Endothelial cell of umbilical vein (primary cell): ENCODE measurements at regions not wholly inside any gene's neighbourhood (a gene's known extent, or its start where the extent isn't known, plus 50 kb on each side); places are given as distances from the start of the nearest gene placed in this dataset.

Experiments used
- BruUV-seq: library from RNA; stranded (reverse); fragments of 400-500 nt; replicated peaks from 2 replicates; lab custom pipeline; 2021; lab: Mats Ljungman, UMichigan
- CTCF ChIA-PET: fragments of 300-600, 350-600 bp; sonication (Branson Sonifier 250); formaldehyde crosslinking; loops from one replicate; lab custom pipeline; 2021; ENCODE audit warnings: antibody characterized with exemption, inconsistent platforms; lab: Charles Lee
- POLR2A ChIA-PET: fragments of 300-600, 350-600 bp; sonication (Branson Sonifier 250); formaldehyde crosslinking; loops from one replicate; lab custom pipeline; 2021; ENCODE audit warnings: antibody characterized with exemption, inconsistent platforms; lab: Charles Lee
- DNase-seq: peaks from one replicate; pipeline ENCODE4 v3.0.0-alpha.2; 2011; ENCODE audit warnings: low read depth, low spot score
- FAIRE-seq: peaks from 2 replicates; lab custom pipeline; 2011; peaks lifted over from hg19 to GRCh38; lab: Jason Lieb, UNC
- H2AFZ ChIP-seq: 2 replicates; pipeline ENCODE4 v1.6.0; 2012; ENCODE audit warnings: low read depth, low read length, control low read depth, inconsistent platforms
- H3K27ac ChIP-seq: 2 replicates; pipeline ENCODE4 v1.5.1; 2011; ENCODE audit warnings: low read depth, mild to moderate bottlenecking, control low read depth, low read length, moderate library complexity; ENCODE audit not compliant: insufficient read depth
- H3K27me3 ChIP-seq, 2 experiments: 2 replicates each; pipeline versions ENCODE4 v1.6.0 to v1.6.1; 2011; ENCODE audit warnings: low read length in 2 of 2, mixed read lengths in 1 of 2; ENCODE audit not compliant: control insufficient read depth in 2 of 2, insufficient read depth in 2 of 2
- H3K36me3 ChIP-seq, 2 experiments: 2 replicates in 1 of 2; 3 replicates in 1 of 2; pipeline ENCODE4 v1.5.1; 2011; ENCODE audit warnings: low read length in 2 of 2, mild to moderate bottlenecking in 1 of 2, moderate library complexity in 1 of 2; ENCODE audit not compliant: control insufficient read depth in 2 of 2, insufficient read depth in 2 of 2; ENCODE audit errors: extremely low read depth in 1 of 2
- H3K4me1 ChIP-seq: 3 replicates; pipeline ENCODE4 v1.5.1; 2011; ENCODE audit warnings: mild to moderate bottlenecking, low read length; ENCODE audit not compliant: control insufficient read depth, insufficient read depth; ENCODE audit errors: extremely low read depth
- H3K4me2 ChIP-seq: 2 replicates; pipeline ENCODE4 v1.6.1; 2011; ENCODE audit warnings: low read length, control low read depth, mixed read lengths; ENCODE audit not compliant: insufficient read depth
- H3K4me3 ChIP-seq, 3 experiments: fragments of 200-600 bp in 1 of 3; sonication (generic), shearing (Covaris generic) in 1 of 3; replicated peaks in 1 of 3; 2 replicates each; pipeline ENCODE4 v1.5.1; 2011 to 2016; ENCODE audit warnings: control low read depth in 3 of 3, low read length in 3 of 3, mild to moderate bottlenecking in 2 of 3, inconsistent platforms in 1 of 3, low read depth in 1 of 3, moderate library complexity in 1 of 3; ENCODE audit not compliant: insufficient read depth in 1 of 3
- H3K79me2 ChIP-seq: 2 replicates; pipeline ENCODE4 v1.6.0; 2012; ENCODE audit warnings: low read length, inconsistent platforms; ENCODE audit not compliant: control insufficient read depth, insufficient read depth
- H3K9ac ChIP-seq: replicated peaks from 2 replicates; pipeline ENCODE3; 2011; ENCODE audit warnings: low read length, control low read depth; ENCODE audit not compliant: insufficient read depth; ENCODE audit errors: extremely low read depth
- H3K9me1 ChIP-seq: replicated peaks from 3 replicates; pipeline ENCODE4 v1.6.0; 2011; ENCODE audit warnings: mild to moderate bottlenecking, low read length; ENCODE audit not compliant: control insufficient read depth, insufficient read depth; ENCODE audit errors: extremely low read depth
- H3K9me3 ChIP-seq: replicated peaks from 2 replicates; pipeline ENCODE4 v1.5.1; 2012; ENCODE audit warnings: low read length, inconsistent platforms; ENCODE audit not compliant: control insufficient read depth, insufficient read depth
- H4K20me1 ChIP-seq: replicated peaks from 2 replicates; pipeline ENCODE3; 2011; ENCODE audit warnings: mild to moderate bottlenecking, low read length; ENCODE audit not compliant: control insufficient read depth, insufficient read depth; ENCODE audit errors: extremely low read depth
- CTCF ChIP-seq, 2 donors: IDR thresholded peaks; 1 replicate in 1 of 2; 2 replicates in 1 of 2; pipeline ENCODE4 v1.5.1; 2011; ENCODE audit warnings: low read length in 2 of 2, mild to moderate bottlenecking in 2 of 2, moderate library complexity in 2 of 2, control low read depth in 1 of 2, inconsistent platforms in 1 of 2, low read depth in 1 of 2; ENCODE audit not compliant: insufficient read depth in 1 of 2; ENCODE audit errors: extremely low read depth in 1 of 2
- EZH2 ChIP-seq: IDR thresholded peaks from 2 replicates; pipeline ENCODE4 v1.6.1; 2012; ENCODE audit warnings: borderline replicate concordance, low read depth, mild to moderate bottlenecking, moderate library complexity, low read length, inconsistent platforms; ENCODE audit not compliant: severe bottlenecking
- FOS ChIP-seq: IDR thresholded peaks from 2 replicates; pipeline ENCODE4 v1.6.1; 2011; ENCODE audit warnings: mild to moderate bottlenecking, low read length, moderate library complexity, borderline replicate concordance; ENCODE audit not compliant: insufficient read depth
- GATA2 ChIP-seq: IDR thresholded peaks from 2 replicates; pipeline ENCODE4 v1.7.0; 2011; ENCODE audit warnings: low read depth, mild to moderate bottlenecking, moderate library complexity, mixed read lengths, low read length; ENCODE audit not compliant: insufficient read length, insufficient read depth
- JUN ChIP-seq: IDR thresholded peaks from 2 replicates; pipeline ENCODE4 v1.6.1; 2011; ENCODE audit warnings: borderline replicate concordance, low read depth; ENCODE audit not compliant: insufficient read length, insufficient read depth
- MAX ChIP-seq: IDR thresholded peaks from 2 replicates; pipeline ENCODE4 v1.6.1; 2011; ENCODE audit not compliant: insufficient read depth, insufficient read length
- MYC ChIP-seq: IDR thresholded peaks from one replicate; pipeline ENCODE4 v1.6.1; 2011; ENCODE audit warnings: mild to moderate bottlenecking, low read depth, low read length
- POLR2A ChIP-seq: IDR thresholded peaks from 2 replicates; pipeline ENCODE4 v1.6.1; 2012; ENCODE audit warnings: low read depth, mild to moderate bottlenecking, control low read depth, low read length
- POLR2AphosphoS5 ChIP-seq: IDR thresholded peaks from 2 replicates; pipeline ENCODE4 v1.6.1; 2012; ENCODE audit warnings: low read depth, mild to moderate bottlenecking, control low read depth, low read length, moderate library complexity; ENCODE audit not compliant: insufficient read depth
- dilution Hi-C: fragments of 300-500 bp; cut with MboI; formaldehyde crosslinking; loops from one replicate; pipeline ENCODE4 v1.15.0; 2019; ENCODE audit warnings: low sequenced_read_pairs; ENCODE audit not compliant: extremely low pct_ligation_motif_present
- intact Hi-C: fragments of 100-400 bp; cut with micrococcal nuclease; formaldehyde crosslinking; loops from one replicate; pipeline ENCODE4 v1.10.0; 2022

GRCh38 chr11:92735039-92735438, 234.4 kb upstream of the MTNR1B start:
- DNase-seq (no peak), FAIRE-seq (no peak)
- H2AFZ ChIP-seq, result no peak overlapping the region
- no peaks in the 10 kb centered on the region for H3K9me3 ChIP-seq
- no peak overlapping the region for H3K9ac ChIP-seq
- H3K36me3 ChIP-seq, result no peaks in the 10 kb centered on the region
- no TSS peak for BruUV-seq
- H3K9me1 ChIP-seq, result no peaks in the 10 kb centered on the region
- no peaks in the 10 kb centered on the region for H3K79me2 ChIP-seq
- intact Hi-C loops (loop anchor here (1.0 kb wide), 1 partner anchor 151 kb away; no protein-coding TSS in a partner anchor), dilution Hi-C loops (no loop called here)
- no peak overlapping the region for H3K4me2 ChIP-seq
- no peaks in the 10 kb centered on the region for H3K27me3 ChIP-seq
- no peak overlapping the region for H3K4me3 ChIP-seq
- no peak overlapping the region for H3K27ac ChIP-seq
- POLR2A ChIA-PET, result no interaction called here
- TF ChIP-seq FOS, result no peak
- TF ChIP-seq POLR2A, result no peak
- no peak for TF ChIP-seq JUN
- no peak for TF ChIP-seq GATA2
- no peaks in the 10 kb centered on the region for H4K20me1 ChIP-seq
- CTCF ChIA-PET, result no interaction called here
- H3K4me1 ChIP-seq, result no peaks in the 10 kb centered on the region

GRCh38 chr11:92738276-92738675, 231.2 kb upstream of the MTNR1B start:
- DNase-seq (no peak), FAIRE-seq (no peak)
- intact Hi-C loops (no loop called here), dilution Hi-C loops (no loop called here)
- H3K4me3 ChIP-seq, result no peak overlapping the region
- H3K36me3 ChIP-seq, result no peaks in the 10 kb centered on the region
- H3K4me2 ChIP-seq, result no peak overlapping the region
- no peaks in the 10 kb centered on the region for H3K4me1 ChIP-seq
- no peaks in the 10 kb centered on the region for H3K27me3 ChIP-seq
- TF ChIP-seq MYC (no peak), MAX (no peak), EZH2 (no peak), FOS (no peak), POLR2A (no peak), GATA2 (no peak), CTCF (IDR thresholded peaks at IDR 0.05; ENCODE audit: extremely low read depth in 1 of 2, insufficient read depth in 1 of 2, low read depth in 1 of 2, low read length in 2 of 2) (no peak), JUN (no peak), POLR2AphosphoS5 (no peak)
- CTCF ChIA-PET, result no interaction called here
- H3K27ac ChIP-seq, result no peak overlapping the region
- no peak overlapping the region for H3K9ac ChIP-seq
- no peaks in the 10 kb centered on the region for H3K9me1 ChIP-seq
- H3K9me3 ChIP-seq, result no peaks in the 10 kb centered on the region
- no TSS peak for BruUV-seq
- POLR2A ChIA-PET, result no interaction called here
- no peaks in the 10 kb centered on the region for H4K20me1 ChIP-seq
- no peak overlapping the region for H2AFZ ChIP-seq
- H3K79me2 ChIP-seq, result no peaks in the 10 kb centered on the region
